Mammary epithelial cell (primary cell): ENCODE measurements at regions not wholly inside any gene's neighbourhood (a gene's known extent, or its start where the extent isn't known, plus 50 kb on each side); places are given as distances from the start of the nearest gene placed in this dataset.

Source experiments
- EZH2 ChIP-seq: IDR thresholded peaks from 2 replicates; pipeline ENCODE4 v1.6.1; 2012; ENCODE audit warnings: low read length, inconsistent platforms, borderline replicate concordance
- TF ChIP-seq, protein P1 (sequence below), 2 donors: IDR thresholded peaks in 1 of 2; conservative IDR thresholded peaks in 1 of 2; 2 replicates each; pipeline ENCODE4 v1.5.1; 2011 to 2012; ENCODE audit warnings: inconsistent platforms in 2 of 2, low read length in 2 of 2, mild to moderate bottlenecking in 2 of 2, control low read depth in 1 of 2, low read depth in 1 of 2; ENCODE audit not compliant: insufficient read depth in 1 of 2; ENCODE audit errors: extremely low read depth in 1 of 2

DNA sequence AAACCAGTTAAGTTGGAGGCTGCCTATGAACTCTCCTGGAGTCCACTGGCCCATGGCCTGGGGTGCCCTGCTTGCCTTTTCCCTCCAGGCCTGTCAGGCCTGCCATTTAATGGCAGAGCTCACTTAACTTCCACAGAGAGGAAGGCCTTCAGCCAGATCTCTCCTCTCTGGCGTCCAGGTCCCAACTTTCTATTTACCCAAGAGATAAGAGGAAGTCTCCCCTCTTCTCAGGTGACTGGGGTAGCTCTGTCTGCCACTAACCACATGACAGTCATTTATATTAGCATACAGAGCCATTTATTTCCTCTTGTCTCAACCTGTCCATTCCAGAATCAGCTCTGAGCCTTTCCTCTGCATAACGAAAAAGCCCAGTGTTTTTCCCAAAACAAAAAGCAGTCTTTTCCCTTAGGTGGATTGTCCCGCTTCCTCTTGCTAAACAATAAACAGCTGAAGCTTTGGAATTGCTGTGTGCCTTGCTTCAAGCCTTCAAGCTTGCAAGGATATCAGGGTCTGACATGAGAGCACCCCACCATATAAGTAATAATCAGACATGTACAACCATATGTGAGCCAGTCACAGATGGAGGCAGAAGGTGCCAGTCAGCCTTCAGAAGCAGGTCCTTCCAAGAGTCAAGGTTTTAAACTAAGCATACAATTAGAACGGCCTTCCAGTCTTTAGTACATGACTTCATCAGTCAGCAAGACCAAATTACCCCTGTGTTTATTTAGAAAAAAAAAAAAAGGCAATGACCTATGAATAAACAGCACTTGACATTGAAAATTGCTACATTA lies 50.0 kb upstream of the CALM2 start:
- TF ChIP-seq, protein P1, sequence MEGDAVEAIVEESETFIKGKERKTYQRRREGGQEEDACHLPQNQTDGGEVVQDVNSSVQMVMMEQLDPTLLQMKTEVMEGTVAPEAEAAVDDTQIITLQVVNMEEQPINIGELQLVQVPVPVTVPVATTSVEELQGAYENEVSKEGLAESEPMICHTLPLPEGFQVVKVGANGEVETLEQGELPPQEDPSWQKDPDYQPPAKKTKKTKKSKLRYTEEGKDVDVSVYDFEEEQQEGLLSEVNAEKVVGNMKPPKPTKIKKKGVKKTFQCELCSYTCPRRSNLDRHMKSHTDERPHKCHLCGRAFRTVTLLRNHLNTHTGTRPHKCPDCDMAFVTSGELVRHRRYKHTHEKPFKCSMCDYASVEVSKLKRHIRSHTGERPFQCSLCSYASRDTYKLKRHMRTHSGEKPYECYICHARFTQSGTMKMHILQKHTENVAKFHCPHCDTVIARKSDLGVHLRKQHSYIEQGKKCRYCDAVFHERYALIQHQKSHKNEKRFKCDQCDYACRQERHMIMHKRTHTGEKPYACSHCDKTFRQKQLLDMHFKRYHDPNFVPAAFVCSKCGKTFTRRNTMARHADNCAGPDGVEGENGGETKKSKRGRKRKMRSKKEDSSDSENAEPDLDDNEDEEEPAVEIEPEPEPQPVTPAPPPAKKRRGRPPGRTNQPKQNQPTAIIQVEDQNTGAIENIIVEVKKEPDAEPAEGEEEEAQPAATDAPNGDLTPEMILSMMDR (conservative IDR thresholded peaks at IDR 0.05 in 1 of 2, IDR thresholded peaks at IDR 0.05 in 1 of 2; ENCODE audit: extremely low read depth in 1 of 2, insufficient read depth in 1 of 2, low read depth in 1 of 2, low read length in 2 of 2), result no peak
- TF ChIP-seq EZH2, result no peak
